Spleen (tissue), 7 donors: ENCODE measurements at regions not wholly inside any gene's neighbourhood (a gene's known extent, or its start where the extent isn't known, plus 50 kb on each side); places are given as distances from the start of the nearest gene placed in this dataset.

Source experiments
- POLR2A ChIP-seq, 3 donors: fragments of 450-650 bp; IDR thresholded peaks; one replicate each; pipeline ENCODE4 v1.5.1; 2017; ENCODE audit warnings: antibody characterized with exemption in 3 of 3, mild to moderate bottlenecking in 1 of 3
- POLR2AphosphoS5 ChIP-seq, 3 donors: sonication (generic); formaldehyde crosslinking; IDR thresholded peaks; one replicate each; pipeline ENCODE4 v1.5.1; 2017; ENCODE audit warnings: antibody characterized with exemption in 3 of 3
- TF ChIP-seq, protein P1 (sequence below), 11 experiments: fragments of 200-600 bp in 7 of 11; fragments of 450-650 bp in 4 of 11; sonication (generic) in 4 of 11; IDR thresholded peaks in 8 of 11; conservative IDR thresholded peaks in 3 of 11; 1 replicate in 7 of 11; 2 replicates in 4 of 11; pipeline versions ENCODE4 v1.4.0 to v1.8.0; 2016 to 2021; ENCODE audit warnings: antibody characterized with exemption in 11 of 11, inconsistent platforms in 4 of 11, mild to moderate bottlenecking in 1 of 11
- donor health status: DM: no; HTN: no; CAD: no; lungs with moderate emphysema.
- donor health status: DM: no; HTN: no; CAD: no.
- donor health status: DM: no; HTN: no; CAD: no.

DNA sequence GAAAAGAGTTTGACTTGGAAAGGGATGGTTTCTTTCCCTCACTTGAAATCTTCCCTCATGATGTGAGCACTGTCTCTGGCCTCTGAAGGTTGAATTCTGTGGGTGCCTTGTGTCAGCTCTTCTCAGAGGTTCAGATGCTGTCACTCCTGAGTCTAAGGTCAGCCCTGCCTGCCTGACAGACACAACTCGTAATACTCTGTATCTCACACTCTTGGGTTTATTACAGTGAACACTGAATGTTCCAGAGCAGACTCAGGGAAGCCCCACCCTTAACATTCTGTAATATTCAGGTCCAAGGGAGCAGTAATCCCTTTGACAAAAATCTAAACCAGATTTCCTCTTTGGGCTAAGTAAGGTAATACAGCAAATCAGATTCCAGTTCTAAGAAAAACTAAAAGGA lies 837.8 kb downstream of the QKI start:
- TF ChIP-seq POLR2AphosphoS5 (IDR thresholded peaks at IDR 0.05) = no peak
- no peak for TF ChIP-seq POLR2A (IDR thresholded peaks at IDR 0.05)
- TF ChIP-seq, protein P1, sequence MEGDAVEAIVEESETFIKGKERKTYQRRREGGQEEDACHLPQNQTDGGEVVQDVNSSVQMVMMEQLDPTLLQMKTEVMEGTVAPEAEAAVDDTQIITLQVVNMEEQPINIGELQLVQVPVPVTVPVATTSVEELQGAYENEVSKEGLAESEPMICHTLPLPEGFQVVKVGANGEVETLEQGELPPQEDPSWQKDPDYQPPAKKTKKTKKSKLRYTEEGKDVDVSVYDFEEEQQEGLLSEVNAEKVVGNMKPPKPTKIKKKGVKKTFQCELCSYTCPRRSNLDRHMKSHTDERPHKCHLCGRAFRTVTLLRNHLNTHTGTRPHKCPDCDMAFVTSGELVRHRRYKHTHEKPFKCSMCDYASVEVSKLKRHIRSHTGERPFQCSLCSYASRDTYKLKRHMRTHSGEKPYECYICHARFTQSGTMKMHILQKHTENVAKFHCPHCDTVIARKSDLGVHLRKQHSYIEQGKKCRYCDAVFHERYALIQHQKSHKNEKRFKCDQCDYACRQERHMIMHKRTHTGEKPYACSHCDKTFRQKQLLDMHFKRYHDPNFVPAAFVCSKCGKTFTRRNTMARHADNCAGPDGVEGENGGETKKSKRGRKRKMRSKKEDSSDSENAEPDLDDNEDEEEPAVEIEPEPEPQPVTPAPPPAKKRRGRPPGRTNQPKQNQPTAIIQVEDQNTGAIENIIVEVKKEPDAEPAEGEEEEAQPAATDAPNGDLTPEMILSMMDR (IDR thresholded peaks at IDR 0.05 in 8 of 11, conservative IDR thresholded peaks at IDR 0.05 in 3 of 11) = no peak
